Cardiac muscle cell (in vitro differentiated cells and primary cell): ENCODE measurements at regions not wholly inside any gene's neighbourhood (a gene's known extent, or its start where the extent isn't known, plus 50 kb on each side); places are given as distances from the start of the nearest gene placed in this dataset.

Experiments
- DNase-seq, 2 donors: peaks; one replicate each; pipeline versions ENCODE4 v3.0.0 to v3.0.0-alpha.2; 2010 to 2017; ENCODE audit warnings: low read depth in 1 of 2, low spot score in 1 of 2
- H3K27ac ChIP-seq: fragments of 200-600 bp; sonication (generic); 2 replicates; pipeline ENCODE4 v1.5.1; 2016
- H3K27me3 ChIP-seq: fragments of 200-600 bp; sonication (generic); 2 replicates; pipeline ENCODE4 v1.6.0; 2016; ENCODE audit warnings: control low read depth
- H3K36me3 ChIP-seq: fragments of 200-600 bp; sonication (generic); 2 replicates; pipeline ENCODE4 v1.5.1; 2016; ENCODE audit warnings: control low read depth
- H3K4me1 ChIP-seq: fragments of 200-600 bp; sonication (generic); 2 replicates; pipeline ENCODE4 v1.8.1; 2017; ENCODE audit warnings: low read depth, mild to moderate bottlenecking, mixed run types
- H3K4me3 ChIP-seq: fragments of 200-600 bp; sonication (generic); 2 replicates; pipeline ENCODE4 v1.5.1; 2016; ENCODE audit warnings: mild to moderate bottlenecking
- H3K9me3 ChIP-seq: fragments of 200-600 bp; sonication (generic); 2 replicates; pipeline ENCODE4 v1.5.1; 2017; ENCODE audit warnings: low read depth, mild to moderate bottlenecking, control low read depth
- TF ChIP-seq, protein P1 (sequence below): IDR thresholded peaks from 2 replicates; pipeline ENCODE4 v1.5.1; 2012; ENCODE audit warnings: low read depth, mild to moderate bottlenecking, low read length

DNA sequence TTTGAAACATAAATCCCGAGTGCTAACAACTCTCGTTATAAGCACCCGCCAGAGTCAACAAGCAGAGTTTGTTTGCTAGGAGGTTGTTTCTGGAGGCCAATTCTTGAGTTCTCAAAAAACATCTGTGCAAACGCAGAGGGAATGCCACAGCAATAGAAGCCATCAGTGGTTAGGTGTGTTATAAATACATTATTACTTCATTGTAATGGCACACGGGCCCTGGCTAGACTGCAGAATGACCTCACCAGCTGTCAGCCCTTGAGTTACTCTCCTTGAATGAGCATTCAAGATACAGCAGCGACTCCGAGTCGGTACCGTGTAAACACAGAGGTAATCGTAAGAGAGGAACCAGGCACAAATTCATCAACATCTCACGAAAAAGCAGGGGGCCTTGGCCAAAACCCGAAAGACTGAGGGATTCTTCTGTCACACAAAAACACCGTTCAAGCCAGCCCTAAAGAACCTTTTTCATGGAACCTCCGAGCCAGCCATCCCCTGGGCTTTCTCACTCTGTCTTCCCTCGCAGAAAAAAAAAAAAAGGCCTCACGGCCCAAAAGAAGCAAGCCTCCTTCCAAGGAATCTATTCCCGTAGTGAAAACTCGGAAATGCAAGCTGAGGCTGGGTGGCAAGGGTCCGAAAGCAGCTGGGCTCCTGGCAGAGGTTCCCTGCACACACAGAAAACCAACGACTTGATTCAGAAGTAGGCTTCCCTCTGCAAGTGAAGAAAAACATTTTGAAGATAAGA is 133.7 kb upstream of the MEIS1 start:
- TF ChIP-seq, protein P1, sequence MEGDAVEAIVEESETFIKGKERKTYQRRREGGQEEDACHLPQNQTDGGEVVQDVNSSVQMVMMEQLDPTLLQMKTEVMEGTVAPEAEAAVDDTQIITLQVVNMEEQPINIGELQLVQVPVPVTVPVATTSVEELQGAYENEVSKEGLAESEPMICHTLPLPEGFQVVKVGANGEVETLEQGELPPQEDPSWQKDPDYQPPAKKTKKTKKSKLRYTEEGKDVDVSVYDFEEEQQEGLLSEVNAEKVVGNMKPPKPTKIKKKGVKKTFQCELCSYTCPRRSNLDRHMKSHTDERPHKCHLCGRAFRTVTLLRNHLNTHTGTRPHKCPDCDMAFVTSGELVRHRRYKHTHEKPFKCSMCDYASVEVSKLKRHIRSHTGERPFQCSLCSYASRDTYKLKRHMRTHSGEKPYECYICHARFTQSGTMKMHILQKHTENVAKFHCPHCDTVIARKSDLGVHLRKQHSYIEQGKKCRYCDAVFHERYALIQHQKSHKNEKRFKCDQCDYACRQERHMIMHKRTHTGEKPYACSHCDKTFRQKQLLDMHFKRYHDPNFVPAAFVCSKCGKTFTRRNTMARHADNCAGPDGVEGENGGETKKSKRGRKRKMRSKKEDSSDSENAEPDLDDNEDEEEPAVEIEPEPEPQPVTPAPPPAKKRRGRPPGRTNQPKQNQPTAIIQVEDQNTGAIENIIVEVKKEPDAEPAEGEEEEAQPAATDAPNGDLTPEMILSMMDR = no peak
- Histone ChIP-seq H3K9me3 (no peaks in the 10 kb centered on the region), H3K27me3 (no peaks in the 10 kb centered on the region), H3K4me1 (no peaks in the 10 kb centered on the region), H3K4me3 (no peak overlapping the region), H3K36me3 (no peaks in the 10 kb centered on the region), H3K27ac (no peak overlapping the region)
- DNase-seq = peak; percentile 2 to 8

DNA sequence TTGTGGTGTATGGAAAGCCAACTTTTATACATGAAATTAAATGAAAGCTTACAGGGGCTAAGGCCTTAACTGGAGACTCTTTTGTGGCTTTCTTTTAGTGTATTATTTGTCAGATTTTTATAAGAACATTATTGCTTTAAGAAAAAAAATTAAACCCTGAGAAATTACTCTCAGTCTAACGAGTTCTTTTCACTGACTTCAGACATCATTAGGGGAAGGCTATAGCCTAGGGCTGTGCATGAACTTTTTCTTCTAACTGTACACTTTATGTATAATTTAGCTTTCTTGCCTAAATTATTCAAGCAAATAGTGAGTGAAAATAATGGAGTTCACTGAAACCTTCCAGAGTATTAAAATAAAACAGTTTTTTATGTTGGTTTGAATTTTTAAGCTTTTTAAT is 151.1 kb upstream of the MEIS1 start:
- TF ChIP-seq, protein P1 = no peak
- no peaks in the 10 kb centered on the region for H3K27me3 ChIP-seq
- no peaks in the 10 kb centered on the region for H3K36me3 ChIP-seq
- H3K4me1 ChIP-seq = no peaks in the 10 kb centered on the region
- H3K9me3 ChIP-seq = no peaks in the 10 kb centered on the region
- no peak for DNase-seq
- no peak overlapping the region for H3K27ac ChIP-seq
- no peak overlapping the region for H3K4me3 ChIP-seq

DNA sequence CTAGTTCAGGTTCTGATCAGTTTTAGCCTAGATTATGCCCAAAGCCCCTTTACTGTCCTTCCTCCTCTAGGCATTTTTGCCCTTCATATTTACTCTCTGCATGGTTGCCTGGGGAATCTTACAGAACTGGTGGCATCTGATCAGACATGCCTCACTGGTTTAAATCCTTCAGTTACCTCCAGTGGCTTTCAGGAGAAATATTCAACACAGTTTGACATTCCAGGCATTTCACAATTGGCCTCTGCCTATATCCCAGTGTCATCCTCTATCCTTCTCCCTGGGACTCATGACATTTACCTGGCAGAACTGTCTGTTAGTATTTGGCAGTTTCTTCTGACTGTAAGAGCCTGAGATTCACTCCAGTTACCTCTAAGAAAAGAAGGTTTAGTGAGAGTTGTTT is 152.9 kb upstream of the MEIS1 start:
- DNase-seq = no peak
- H3K27me3 ChIP-seq = no peaks in the 10 kb centered on the region
- TF ChIP-seq, protein P1 = no peak
- no peaks in the 10 kb centered on the region for H3K36me3 ChIP-seq
- H3K4me1 ChIP-seq = no peaks in the 10 kb centered on the region
- H3K9me3 ChIP-seq = no peaks in the 10 kb centered on the region
- no peak overlapping the region for H3K4me3 ChIP-seq
- H3K27ac ChIP-seq = no peak overlapping the region

DNA sequence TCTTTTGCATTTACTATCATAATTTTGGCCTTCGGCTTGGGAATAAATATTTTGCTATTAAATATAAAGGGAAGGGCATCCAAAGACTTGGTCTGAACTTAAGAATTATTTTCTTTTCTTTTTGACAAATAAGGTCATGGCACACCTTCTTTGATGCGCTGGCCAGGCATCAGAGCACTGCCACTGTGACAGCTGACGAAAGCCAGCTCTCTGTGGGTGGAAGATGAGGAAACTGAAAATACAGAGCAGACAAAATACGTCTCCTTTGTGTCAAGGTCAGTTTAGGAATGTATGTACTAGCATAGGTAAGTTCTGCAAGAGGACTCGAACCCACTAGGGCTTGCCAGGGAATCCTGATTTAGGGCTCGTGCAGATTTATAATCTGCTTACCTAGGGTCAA is 155.9 kb upstream of the MEIS1 start:
- TF ChIP-seq, protein P1 = no peak
- no peaks in the 10 kb centered on the region for H3K9me3 ChIP-seq
- no peaks in the 10 kb centered on the region for H3K36me3 ChIP-seq
- no peaks in the 10 kb centered on the region for H3K4me1 ChIP-seq
- no peak overlapping the region for H3K27ac ChIP-seq
- no peaks in the 10 kb centered on the region for H3K27me3 ChIP-seq
- DNase-seq = no peak
- no peak overlapping the region for H3K4me3 ChIP-seq

DNA sequence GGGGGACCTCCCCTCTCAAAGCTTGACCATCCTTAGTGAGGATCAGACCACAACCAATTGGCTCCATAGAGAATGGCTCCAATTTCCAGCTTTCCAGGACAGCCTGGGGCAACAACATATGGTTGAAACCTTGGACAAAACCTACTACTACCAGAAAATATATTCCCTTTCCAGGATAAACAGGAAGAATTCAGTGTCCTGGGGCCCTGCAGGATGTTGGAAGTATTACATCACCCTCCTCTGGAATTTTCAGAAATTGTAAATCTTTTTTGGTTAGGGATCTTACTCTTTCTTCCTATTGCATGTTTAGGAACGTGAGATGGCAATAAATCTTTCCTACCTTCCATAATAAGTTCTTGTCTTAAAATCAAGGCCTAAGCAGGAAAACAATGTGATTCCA is 158.9 kb upstream of the MEIS1 start:
- Histone ChIP-seq H3K27me3 (no peaks in the 10 kb centered on the region), H3K9me3 (no peaks in the 10 kb centered on the region), H3K4me1 (no peaks in the 10 kb centered on the region), H3K4me3 (no peak overlapping the region), H3K36me3 (no peaks in the 10 kb centered on the region), H3K27ac (no peak overlapping the region)
- no peak for DNase-seq
- TF ChIP-seq, protein P1 = no peak
